Left lung (tissue), 4 donors: ENCODE measurements at regions not wholly inside any gene's neighbourhood (a gene's known extent, or its start where the extent isn't known, plus 50 kb on each side); places are given as distances from the start of the nearest gene placed in this dataset.
"Not testable (repeated sequence)": the region's sequence is repeated elsewhere in the genome, so short reads cannot be mapped to it uniquely, and the experiment has no call there.

Experiments used
- ATAC-seq: fragments of 200-7000 bp; cut with Tn5 transposase; one replicate; pipeline ENCODE4 v1.9.1; 2020; ENCODE audit warnings: moderate library complexity
- DNase-seq, 4 donors: peaks; one replicate each; pipeline ENCODE4 v3.0.0-alpha.2; 2013 to 2020
- H3K27ac ChIP-seq, 2 donors: fragments of 200-600 bp; sonication (generic) in 1 of 2; one replicate each; pipeline versions ENCODE4 v1.5.0 to v1.8.0; 2020 to 2021
- H3K27me3 ChIP-seq, 2 donors: fragments of 200-600 bp; sonication (generic) in 1 of 2; one replicate each; pipeline versions ENCODE4 v1.5.0 to v1.8.0; 2020 to 2021
- H3K36me3 ChIP-seq, 2 donors: fragments of 200-600 bp; sonication (generic) in 1 of 2; one replicate each; pipeline versions ENCODE4 v1.5.0 to v1.8.0; 2020 to 2021
- H3K4me1 ChIP-seq, 2 donors: fragments of 200-600 bp; one replicate each; pipeline ENCODE4 v1.8.0; 2021
- H3K4me3 ChIP-seq, 2 donors: fragments of 200-600 bp; sonication (generic) in 1 of 2; one replicate each; pipeline versions ENCODE4 v1.5.0 to v1.8.0; 2020 to 2021; ENCODE audit warnings: mild to moderate bottlenecking in 1 of 2
- H3K9me3 ChIP-seq, 2 donors: fragments of 200-600 bp; sonication (generic) in 1 of 2; one replicate each; pipeline versions ENCODE4 v1.5.0 to v1.8.0; 2020 to 2021
- CTCF ChIP-seq, 2 donors: fragments of 200-600 bp; sonication (generic) in 1 of 2; IDR thresholded peaks; one replicate each; pipeline versions ENCODE4 v1.5.0 to v1.8.0; 2021; ENCODE audit warnings: antibody characterized with exemption in 2 of 2
- intact Hi-C, 2 donors: fragments of 100-400 bp; cut with DNase I; formaldehyde crosslinking; loops; one replicate each; pipeline versions ENCODE4 v1.11.2 to v1.14.2; 2022
- donor health status: DM: no; HTN: yes; CAD: no.
- donor health status: DM: no; HTN: no; CAD: no.

GRCh38 chr13:69616396-69616795 is 491.2 kb upstream of the ATXN8OS start:
- no peak for DNase-seq
- H3K4me3 ChIP-seq = no peak overlapping the region
- TF ChIP-seq CTCF (IDR thresholded peaks at IDR 0.05) = no peak
- no peak overlapping the region for H3K27ac ChIP-seq
- no peaks in the 10 kb centered on the region for H3K36me3 ChIP-seq
- intact Hi-C loops = no loop called here
- peaks cover 0 to 7% of the 10 kb centered on the region in 2 donors for H3K9me3 ChIP-seq
- H3K27me3 ChIP-seq = no peaks in the 10 kb centered on the region
- H3K4me1 ChIP-seq = no peaks in the 10 kb centered on the region
- ATAC-seq = no peak

GRCh38 chr13:69615055-69615454 is 492.6 kb upstream of the ATXN8OS start:
- intact Hi-C loops, H3K27me3 ChIP-seq, H3K36me3 ChIP-seq, H3K9me3 ChIP-seq, H3K27ac ChIP-seq, H3K4me3 ChIP-seq, H3K4me1 ChIP-seq, DNase-seq, ATAC-seq: not testable (repeated sequence)

GRCh38 chr13:69604698-69605097 is 502.9 kb upstream of the ATXN8OS start:
- no peak for DNase-seq
- no peak for ATAC-seq
- TF ChIP-seq CTCF (IDR thresholded peaks at IDR 0.05) = no peak
- no peak overlapping the region for H3K4me3 ChIP-seq
- no peaks in the 10 kb centered on the region for H3K36me3 ChIP-seq
- H3K27ac ChIP-seq = no peak overlapping the region
- H3K9me3 ChIP-seq = peaks cover 0 to 17% of the 10 kb centered on the region in 2 donors
- H3K27me3 ChIP-seq = no peaks in the 10 kb centered on the region
- no peaks in the 10 kb centered on the region for H3K4me1 ChIP-seq
- intact Hi-C loops = no loop called here

GRCh38 chr13:69603144-69603853 is 504.3 kb upstream of the ATXN8OS start:
- H3K4me3 ChIP-seq = no peak overlapping the region
- no peaks in the 10 kb centered on the region for H3K36me3 ChIP-seq
- no peaks in the 10 kb centered on the region for H3K27me3 ChIP-seq
- intact Hi-C loops = no loop called here
- TF ChIP-seq CTCF (IDR thresholded peaks at IDR 0.05) = no peak
- H3K9me3 ChIP-seq = peaks cover 0 to 17% of the 10 kb centered on the region in 2 donors
- DNase-seq (no peak), ATAC-seq (no peak)
- H3K4me1 ChIP-seq = no peaks in the 10 kb centered on the region
- no peak overlapping the region for H3K27ac ChIP-seq

- no peak for DNase-seq
- no peaks in the 10 kb centered on the region for H3K36me3 ChIP-seq
- no peaks in the 10 kb centered on the region for H3K27me3 ChIP-seq
- intact Hi-C loops = no loop called here
- H3K4me1 ChIP-seq = no peaks in the 10 kb centered on the region
- H3K27ac ChIP-seq = no peak overlapping the region
- H3K9me3 ChIP-seq = peaks cover 0 to 17% of the 10 kb centered on the region in 2 donors
- no peak for TF ChIP-seq CTCF (IDR thresholded peaks at IDR 0.05)
- H3K4me3 ChIP-seq = no peak overlapping the region
- ATAC-seq = no peak
These were observed 506.0 kb upstream of the ATXN8OS start for GRCh38 chr13:69601661-69602060.

- no peaks in the 10 kb centered on the region for H3K4me1 ChIP-seq
- peaks cover 0 to 12% of the 10 kb centered on the region in 2 donors for H3K9me3 ChIP-seq
- H3K27me3 ChIP-seq = no peaks in the 10 kb centered on the region
- DNase-seq = no peak
- no peaks in the 10 kb centered on the region for H3K36me3 ChIP-seq
- intact Hi-C loops = no loop called here
- no peak overlapping the region for H3K4me3 ChIP-seq
- H3K27ac ChIP-seq = no peak overlapping the region
- ATAC-seq = no peak
- no peak for TF ChIP-seq CTCF (IDR thresholded peaks at IDR 0.05)
These were observed 506.8 kb upstream of the ATXN8OS start for GRCh38 chr13:69600811-69601210.
